ENCODE measurements at regions not wholly inside any gene's neighbourhood (a gene's known extent, or its start where the extent isn't known, plus 50 kb on each side); places are given as distances from the start of the nearest gene placed in this dataset.

- ATAC-seq (ENCODE audit: poor library complexity): no peak
- TF ChIP-seq CTCF (IDR thresholded peaks at IDR 0.05): no peak
- H3K27ac Mint-ChIP-seq: no peak overlapping the region
- no peaks in the 10 kb centered on the region for H3K36me3 Mint-ChIP-seq (ENCODE audit: low read depth)
- H3K27me3 ChIP-seq (ENCODE audit: control insufficient read depth in 1 of 2, insufficient read depth in 2 of 2, low read length in 2 of 2): no peaks in the 10 kb centered on the region
- no peaks in the 10 kb centered on the region for H3K9me3 Mint-ChIP-seq
- no peaks in the 10 kb centered on the region for H3K9me3 ChIP-seq (ENCODE audit: control insufficient read depth in 1 of 2, insufficient read depth in 1 of 2, low read length in 2 of 2)
- H3K4me1 Mint-ChIP-seq (ENCODE audit: low read depth): no peaks in the 10 kb centered on the region
- H3K4me1 ChIP-seq (ENCODE audit: insufficient read depth, low read length): no peaks in the 10 kb centered on the region
- intact Hi-C loops (cut with DNase I, micrococcal nuclease): no loop called here
- H3K36me3 ChIP-seq (ENCODE audit: insufficient read depth, low read length): no peaks in the 10 kb centered on the region
- H3K4me3 ChIP-seq (ENCODE audit: low read length): no peak overlapping the region
- no peak overlapping the region for H3K27ac ChIP-seq (ENCODE audit: low read depth in 1 of 2, low read length in 2 of 2)
- ChIA-PET POLR2A (no interaction called here), CTCF (no interaction called here)
- no peak overlapping the region for H3K4me3 Mint-ChIP-seq
- peak in 1 of 14 experiments; percentile 12 for DNase-seq
- H3K27me3 Mint-ChIP-seq: peaks cover 6% of the 10 kb centered on the region
Observed at GRCh38 chr15:66832664-66833063, 130.6 kb downstream of the SMAD6 start.

GRCh38 chr15:66833371-66833770, 131.3 kb downstream of the SMAD6 start:
- no peaks in the 10 kb centered on the region for H3K27me3 ChIP-seq (ENCODE audit: control insufficient read depth in 1 of 2, insufficient read depth in 2 of 2, low read length in 2 of 2)
- Mint-ChIP-seq H3K4me1 (ENCODE audit: low read depth) (no peaks in the 10 kb centered on the region), H3K36me3 (ENCODE audit: low read depth) (no peaks in the 10 kb centered on the region), H3K27ac (no peak overlapping the region), H3K4me3 (no peak overlapping the region), H3K9me3 (no peaks in the 10 kb centered on the region), H3K27me3 (peaks cover 6% of the 10 kb centered on the region)
- H3K36me3 ChIP-seq (ENCODE audit: insufficient read depth, low read length): no peaks in the 10 kb centered on the region
- no peak overlapping the region for H3K27ac ChIP-seq (ENCODE audit: low read depth in 1 of 2, low read length in 2 of 2)
- POLR2A ChIA-PET: no interaction called here
- H3K4me3 ChIP-seq (ENCODE audit: low read length): no peak overlapping the region
- ATAC-seq (ENCODE audit: poor library complexity) (no peak), DNase-seq (no peak)
- CTCF ChIA-PET: no interaction called here
- H3K9me3 ChIP-seq (ENCODE audit: control insufficient read depth in 1 of 2, insufficient read depth in 1 of 2, low read length in 2 of 2): no peaks in the 10 kb centered on the region
- no peaks in the 10 kb centered on the region for H3K4me1 ChIP-seq (ENCODE audit: insufficient read depth, low read length)
- TF ChIP-seq CTCF (IDR thresholded peaks at IDR 0.05): no peak
- intact Hi-C loops (cut with DNase I, micrococcal nuclease): no loop called here

GRCh38 chr15:66833803-66834202, 131.8 kb downstream of the SMAD6 start:
- no peak overlapping the region for H3K27ac Mint-ChIP-seq
- CTCF ChIA-PET: interaction anchor here (1.5 kb wide), 1 partner anchor 18 kb away, joined by 3 read pairs; no protein-coding TSS in a partner anchor
- no peak for ATAC-seq (ENCODE audit: poor library complexity)
- no peak overlapping the region for H3K4me3 Mint-ChIP-seq
- Histone ChIP-seq H3K4me1 (ENCODE audit: insufficient read depth, low read length) (no peaks in the 10 kb centered on the region), H3K4me3 (ENCODE audit: low read length) (no peak overlapping the region), H3K27me3 (ENCODE audit: control insufficient read depth in 1 of 2, insufficient read depth in 2 of 2, low read length in 2 of 2) (no peaks in the 10 kb centered on the region), H3K27ac (ENCODE audit: low read depth in 1 of 2, low read length in 2 of 2) (no peak overlapping the region), H3K36me3 (ENCODE audit: insufficient read depth, low read length) (no peaks in the 10 kb centered on the region), H3K9me3 (ENCODE audit: control insufficient read depth in 1 of 2, insufficient read depth in 1 of 2, low read length in 2 of 2) (no peaks in the 10 kb centered on the region)
- no peak for DNase-seq
- no peaks in the 10 kb centered on the region for H3K9me3 Mint-ChIP-seq
- peaks cover 6% of the 10 kb centered on the region for H3K27me3 Mint-ChIP-seq
- H3K4me1 Mint-ChIP-seq (ENCODE audit: low read depth): no peaks in the 10 kb centered on the region
- TF ChIP-seq CTCF (IDR thresholded peaks at IDR 0.05): no peak
- intact Hi-C loops (cut with DNase I, micrococcal nuclease): no loop called here
- POLR2A ChIA-PET: no interaction called here
- H3K36me3 Mint-ChIP-seq (ENCODE audit: low read depth): no peaks in the 10 kb centered on the region
